ENCODE measurements at regions not wholly inside any gene's neighbourhood (a gene's known extent, or its start where the extent isn't known, plus 50 kb on each side); places are given as distances from the start of the nearest gene placed in this dataset.

DNA sequence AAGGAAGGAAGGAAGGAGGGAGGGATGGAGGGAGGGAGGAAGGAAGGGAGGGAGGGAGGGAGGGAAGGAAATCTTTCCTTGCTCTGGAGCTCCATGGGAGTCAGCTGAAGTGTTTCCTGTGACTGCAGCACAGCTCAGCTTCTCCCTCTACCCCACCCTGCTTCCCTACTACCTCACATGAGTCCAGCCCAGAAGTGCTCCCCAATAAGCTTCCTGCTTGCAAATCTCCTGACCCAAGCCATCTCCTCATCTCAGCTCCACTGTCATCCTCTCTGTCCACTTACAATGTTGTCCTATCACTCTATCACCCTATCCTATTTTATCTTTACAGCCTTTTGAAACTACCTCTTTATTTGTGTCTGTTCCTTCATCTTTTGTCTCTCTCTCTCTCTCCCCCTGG lies 52.9 kb upstream of the SSBP3 start:
- TF ChIP-seq, protein P1, sequence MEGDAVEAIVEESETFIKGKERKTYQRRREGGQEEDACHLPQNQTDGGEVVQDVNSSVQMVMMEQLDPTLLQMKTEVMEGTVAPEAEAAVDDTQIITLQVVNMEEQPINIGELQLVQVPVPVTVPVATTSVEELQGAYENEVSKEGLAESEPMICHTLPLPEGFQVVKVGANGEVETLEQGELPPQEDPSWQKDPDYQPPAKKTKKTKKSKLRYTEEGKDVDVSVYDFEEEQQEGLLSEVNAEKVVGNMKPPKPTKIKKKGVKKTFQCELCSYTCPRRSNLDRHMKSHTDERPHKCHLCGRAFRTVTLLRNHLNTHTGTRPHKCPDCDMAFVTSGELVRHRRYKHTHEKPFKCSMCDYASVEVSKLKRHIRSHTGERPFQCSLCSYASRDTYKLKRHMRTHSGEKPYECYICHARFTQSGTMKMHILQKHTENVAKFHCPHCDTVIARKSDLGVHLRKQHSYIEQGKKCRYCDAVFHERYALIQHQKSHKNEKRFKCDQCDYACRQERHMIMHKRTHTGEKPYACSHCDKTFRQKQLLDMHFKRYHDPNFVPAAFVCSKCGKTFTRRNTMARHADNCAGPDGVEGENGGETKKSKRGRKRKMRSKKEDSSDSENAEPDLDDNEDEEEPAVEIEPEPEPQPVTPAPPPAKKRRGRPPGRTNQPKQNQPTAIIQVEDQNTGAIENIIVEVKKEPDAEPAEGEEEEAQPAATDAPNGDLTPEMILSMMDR (IDR thresholded peaks at IDR 0.05; ENCODE audit: borderline replicate concordance, insufficient read depth, low read depth, low read length) = no peak
- H3K4me3 ChIP-seq (ENCODE audit: low read depth, low read length) = no peak overlapping the region

DNA sequence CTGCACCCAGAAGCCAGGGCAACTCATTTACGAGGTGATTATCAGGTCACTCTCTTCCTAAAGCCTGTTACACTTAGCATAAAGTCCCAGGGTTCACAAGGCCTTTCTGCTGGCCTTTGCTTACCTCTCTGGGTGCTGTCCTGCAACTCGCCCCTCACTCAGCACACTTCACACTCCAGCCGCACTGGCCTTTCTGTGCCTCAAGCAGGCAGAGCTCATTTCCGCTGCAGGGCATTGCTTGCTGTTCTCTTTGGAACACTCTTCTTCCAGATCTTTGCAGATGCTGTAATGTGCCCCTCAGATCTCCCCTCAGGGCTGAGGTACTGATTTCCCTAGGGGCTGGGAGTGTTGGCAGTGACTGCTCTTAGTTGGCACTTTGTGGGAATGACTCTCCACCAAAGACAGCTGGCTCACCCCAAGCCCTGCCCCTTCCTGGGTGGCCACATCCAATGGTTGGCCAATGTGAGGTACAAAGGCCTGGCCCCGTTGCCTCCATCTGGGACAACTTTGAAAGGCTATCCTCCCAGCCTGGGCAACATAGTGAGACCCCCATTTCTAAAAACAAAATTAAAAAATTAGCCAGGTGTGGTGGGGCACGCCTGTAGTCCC lies 50.8 kb upstream of the SSBP3 start:
- TF ChIP-seq, protein P1 (IDR thresholded peaks at IDR 0.05; ENCODE audit: borderline replicate concordance, insufficient read depth, low read depth, low read length) = no peak
- H3K4me3 ChIP-seq (ENCODE audit: low read depth, low read length) = no peak overlapping the region

DNA sequence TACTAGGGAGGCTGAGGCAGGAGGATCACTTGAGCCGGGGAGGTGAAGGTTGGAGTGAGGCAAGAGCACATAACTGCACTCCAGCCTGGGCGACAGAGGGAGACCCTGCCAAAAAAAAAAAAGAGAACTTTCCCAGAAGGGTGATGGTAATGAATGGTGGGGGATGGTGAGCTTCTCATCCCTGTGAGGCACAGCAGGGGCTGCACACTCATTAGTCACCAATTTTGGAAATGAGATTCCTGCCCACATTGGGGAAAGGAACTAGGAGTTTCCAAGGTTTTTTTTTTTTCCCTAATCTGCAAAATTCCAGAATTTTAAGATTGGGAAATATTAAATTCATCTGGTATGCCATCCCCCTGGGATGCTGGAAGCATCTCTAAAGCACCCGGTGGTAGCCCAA lies 50.2 kb upstream of the SSBP3 start:
- TF ChIP-seq, protein P1 (IDR thresholded peaks at IDR 0.05; ENCODE audit: borderline replicate concordance, insufficient read depth, low read depth, low read length) = no peak

More for the DNA sequence above, 50.2 kb upstream of the SSBP3 start:
- no peak overlapping the region for H3K4me3 ChIP-seq (ENCODE audit: low read depth, low read length)

All from GM12875 (cell line).